ENCODE measurements at regions not wholly inside any gene's neighbourhood (a gene's known extent, or its start where the extent isn't known, plus 50 kb on each side); places are given as distances from the start of the nearest gene placed in this dataset.

DNA sequence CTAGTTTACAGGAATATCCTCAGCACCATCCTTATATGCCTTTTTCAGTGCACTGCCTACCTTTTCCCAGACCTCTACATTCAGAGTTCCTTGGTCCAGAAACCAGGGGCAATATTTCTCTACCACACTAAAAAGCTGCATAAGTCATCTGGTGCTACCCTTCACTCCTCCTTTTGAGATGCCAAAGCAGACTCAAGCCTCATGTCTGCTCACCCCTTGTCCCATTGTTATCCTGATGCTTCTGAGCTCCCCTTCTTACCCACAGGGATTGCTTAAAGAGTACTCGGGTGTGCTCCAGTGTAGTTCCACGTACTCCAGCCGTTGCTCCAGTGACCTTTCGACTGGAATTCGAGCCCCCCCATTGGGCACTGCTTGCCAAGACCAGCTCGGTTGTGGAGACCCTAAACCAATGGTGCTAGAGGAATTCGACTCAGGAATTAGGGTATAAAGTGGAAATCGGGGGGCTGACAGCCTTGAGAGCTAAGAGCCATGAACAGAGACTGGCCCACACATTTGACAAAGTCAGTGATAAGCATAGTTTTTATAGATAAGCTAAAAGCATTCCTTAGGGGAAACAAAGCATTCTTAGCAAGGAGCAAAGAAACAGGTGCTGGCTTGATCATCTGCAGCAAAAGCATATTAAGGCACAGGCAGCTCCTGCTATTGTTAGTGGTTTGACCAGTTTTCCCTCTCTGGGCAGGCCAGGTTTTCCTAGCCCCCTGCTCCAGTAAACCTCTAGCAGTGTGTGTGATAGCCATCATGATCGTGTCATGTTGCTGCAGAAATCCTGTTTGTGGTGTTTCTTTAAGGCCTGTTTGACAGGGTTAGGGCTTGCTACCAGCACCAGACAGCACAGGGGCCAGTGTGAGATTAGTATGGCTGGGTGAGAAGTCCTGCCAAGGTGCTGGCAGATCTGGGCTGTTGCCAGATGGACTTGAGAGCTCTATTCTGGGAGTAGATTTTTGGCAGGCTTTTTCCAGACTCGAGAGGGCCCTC is 57.5 kb upstream of the WDR1 start:
- no peak for DNase-seq

DNA sequence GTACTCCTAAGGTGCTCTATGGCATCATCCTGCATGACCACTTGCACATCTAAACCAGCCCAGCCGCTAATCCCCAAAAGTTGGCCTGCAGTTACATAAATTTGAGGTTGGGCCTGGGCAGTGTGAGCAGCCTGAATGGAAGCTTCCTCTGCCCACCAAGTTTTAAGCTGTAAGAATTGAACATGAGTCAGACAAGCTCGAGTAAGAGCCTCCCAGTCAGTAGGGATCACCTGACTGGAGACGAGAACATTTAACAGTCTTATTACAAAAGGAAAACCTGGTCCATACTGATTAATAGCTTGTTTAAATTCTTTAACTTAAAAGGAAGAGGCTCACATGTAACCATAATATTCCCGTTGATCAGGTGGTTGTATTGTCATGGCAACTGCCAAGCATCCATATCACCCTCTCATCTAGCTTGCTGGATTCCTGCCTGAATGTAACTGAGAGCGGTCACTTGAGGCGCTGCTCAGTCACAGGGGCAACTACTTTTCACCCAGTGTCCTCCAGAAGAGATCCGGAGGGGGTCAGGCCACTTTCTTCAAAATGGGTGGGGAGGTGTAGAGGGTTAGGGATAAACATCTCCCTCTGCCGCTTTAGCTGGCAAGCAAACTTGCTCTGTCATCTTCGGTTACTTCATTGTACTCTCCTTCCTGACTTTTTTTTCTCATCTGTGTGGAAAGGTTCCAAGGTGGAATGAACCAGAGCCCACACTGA is 56.6 kb upstream of the WDR1 start:
- DNase-seq, result no peak

DNA sequence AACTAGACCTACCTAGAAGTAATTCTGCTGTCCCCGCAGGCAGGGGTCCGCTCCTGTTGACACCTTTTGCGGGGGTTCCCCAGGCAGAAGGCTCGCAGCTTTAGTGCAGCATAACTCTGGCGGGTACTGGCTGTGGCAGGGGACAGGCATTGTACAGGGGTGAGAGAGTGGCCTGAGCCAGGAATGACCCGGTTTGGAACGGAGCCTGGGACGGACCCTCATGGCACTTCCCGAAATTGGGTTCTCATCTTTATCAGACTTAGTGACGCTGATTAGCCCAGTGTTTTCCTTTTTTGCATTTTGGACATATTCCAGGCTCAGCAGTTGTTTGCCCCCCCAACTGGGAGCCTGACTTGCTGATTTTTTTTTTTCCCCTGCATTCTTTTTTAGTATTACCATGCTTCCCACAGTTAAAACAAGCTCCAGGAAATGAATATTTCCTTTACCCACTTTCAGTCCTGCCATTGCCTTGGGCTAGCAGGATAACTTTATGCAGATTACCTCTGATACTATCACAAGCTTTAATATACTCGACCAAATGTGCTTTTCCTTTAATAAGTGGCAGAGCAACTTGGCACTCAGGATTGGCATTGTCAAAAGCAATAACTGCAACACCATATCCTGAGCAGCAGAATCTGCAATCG is 55.8 kb upstream of the WDR1 start:
- DNase-seq, result no peak

DNA sequence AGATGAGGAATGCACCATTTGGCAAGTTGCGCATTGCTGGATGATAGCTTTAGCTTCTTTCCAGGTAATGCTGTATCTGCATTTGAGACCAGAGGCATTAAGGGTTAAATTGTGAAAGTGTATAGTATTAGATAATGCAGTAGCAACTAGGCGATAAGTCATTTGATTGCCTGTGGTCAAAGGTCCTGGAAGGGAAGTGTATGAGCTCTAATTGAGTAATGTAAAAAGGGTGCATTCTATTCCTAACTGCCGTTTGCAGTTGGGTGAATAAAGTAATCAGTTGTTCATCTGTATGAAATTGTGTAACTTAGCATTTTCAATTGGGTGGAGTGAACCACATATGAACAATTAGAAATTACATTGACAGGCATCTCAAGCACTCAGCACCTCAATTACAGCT is 54.5 kb upstream of the WDR1 start:
- DNase-seq, result no peak

DNA sequence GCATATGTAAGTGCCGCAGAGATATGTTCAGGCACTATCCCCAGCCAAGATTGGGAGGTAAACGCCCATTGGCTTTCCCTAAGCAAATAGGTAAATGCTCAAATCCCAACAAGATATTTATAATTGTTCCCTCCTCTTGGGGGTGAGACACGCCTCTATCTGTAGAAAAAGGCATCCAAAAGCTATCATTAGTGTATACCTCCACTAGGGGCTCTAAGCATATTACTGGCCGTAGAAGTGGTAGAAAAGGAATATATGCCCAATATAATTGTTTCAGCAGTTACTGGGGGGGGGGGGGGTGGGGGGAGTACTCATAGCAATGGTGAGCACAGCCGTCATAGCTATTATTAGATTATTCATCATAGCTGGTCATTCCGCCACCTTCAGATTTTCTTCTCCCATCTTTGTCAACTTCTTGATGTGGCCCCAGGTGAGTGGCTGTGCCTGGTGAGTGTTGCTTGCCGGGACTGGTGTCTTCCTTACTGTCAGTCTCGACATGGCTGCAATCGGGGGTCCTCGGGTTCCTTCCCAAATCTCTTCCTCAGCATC is 53.3 kb upstream of the WDR1 start:
- no peak for DNase-seq

DNA sequence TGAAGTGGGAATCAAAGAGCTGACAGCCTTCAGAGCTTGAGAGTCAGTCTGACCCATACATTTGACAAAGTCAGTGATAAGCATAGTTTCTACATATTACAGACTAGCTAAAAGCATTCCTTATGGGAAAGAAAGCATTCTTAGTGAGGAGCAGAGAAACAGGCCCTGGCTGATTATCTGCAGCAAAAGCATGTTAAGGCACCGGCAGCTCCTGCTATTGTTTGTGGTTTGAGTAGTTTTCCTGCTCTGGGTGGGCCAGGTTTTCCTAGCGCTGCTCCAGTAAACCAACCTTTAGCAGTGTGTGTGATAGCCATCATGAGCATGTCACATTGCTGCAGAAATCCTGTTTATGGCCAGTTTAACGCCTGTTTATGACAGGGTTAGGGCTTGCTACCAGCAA is 51.6 kb upstream of the WDR1 start:
- DNase-seq, result no peak

DNA sequence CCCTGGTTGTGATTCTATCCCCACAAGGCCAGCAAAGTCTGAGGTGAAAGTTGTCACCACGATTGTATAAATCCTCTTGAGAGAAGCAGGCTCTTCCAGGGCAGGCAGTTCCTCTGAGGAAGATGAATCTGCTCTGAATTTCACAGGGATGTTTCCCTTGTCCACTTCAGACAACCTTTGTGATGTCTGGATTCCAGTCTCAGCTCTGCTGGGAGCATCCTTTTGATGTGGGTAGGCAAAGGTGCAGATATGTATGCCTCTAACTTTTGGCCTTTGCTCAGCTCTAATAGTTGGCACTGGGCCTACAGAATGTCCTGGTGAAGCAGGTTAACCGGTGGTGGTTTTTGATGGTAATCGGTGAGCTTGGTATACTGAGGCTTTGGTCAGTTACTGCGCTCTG is 50.6 kb upstream of the WDR1 start:
- no peak for DNase-seq
